ENCODE measurements at regions not wholly inside any gene's neighbourhood (a gene's known extent, or its start where the extent isn't known, plus 50 kb on each side); places are given as distances from the start of the nearest gene placed in this dataset.

DNA sequence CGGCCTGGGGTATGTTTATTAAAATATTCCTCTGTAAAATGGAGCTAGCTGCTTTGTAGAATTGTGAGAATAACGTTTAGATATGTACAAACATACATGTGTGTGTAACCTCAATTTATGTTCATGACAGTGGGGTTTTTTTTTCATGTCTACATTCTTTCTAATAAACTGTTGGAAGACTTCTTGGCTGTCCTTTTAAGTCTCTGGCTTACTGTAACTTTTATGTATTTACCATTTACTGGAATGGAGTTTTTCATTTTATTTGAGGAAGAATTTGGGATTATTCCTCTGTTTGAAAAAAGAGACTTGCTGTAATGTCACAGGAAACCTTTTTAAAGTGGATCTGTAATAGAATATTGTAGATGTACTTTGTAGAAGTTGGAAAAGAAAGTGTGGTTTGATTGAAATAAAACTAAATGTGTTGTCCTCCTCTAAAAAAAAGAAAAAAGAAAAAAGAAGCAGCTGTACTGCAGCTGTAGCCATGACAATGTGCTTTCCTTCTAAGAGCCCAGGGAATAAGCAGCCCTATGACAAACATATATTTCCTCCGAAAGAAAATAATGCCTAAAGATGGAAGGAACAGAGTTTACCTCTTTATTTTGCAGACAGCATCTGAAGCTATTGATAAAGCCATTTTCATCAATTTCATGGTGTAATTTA is 71.2 kb upstream of the FREM1 start:
- intact Hi-C loops (cut with DNase I) = no loop called here
- DNase-seq = no peak

DNA sequence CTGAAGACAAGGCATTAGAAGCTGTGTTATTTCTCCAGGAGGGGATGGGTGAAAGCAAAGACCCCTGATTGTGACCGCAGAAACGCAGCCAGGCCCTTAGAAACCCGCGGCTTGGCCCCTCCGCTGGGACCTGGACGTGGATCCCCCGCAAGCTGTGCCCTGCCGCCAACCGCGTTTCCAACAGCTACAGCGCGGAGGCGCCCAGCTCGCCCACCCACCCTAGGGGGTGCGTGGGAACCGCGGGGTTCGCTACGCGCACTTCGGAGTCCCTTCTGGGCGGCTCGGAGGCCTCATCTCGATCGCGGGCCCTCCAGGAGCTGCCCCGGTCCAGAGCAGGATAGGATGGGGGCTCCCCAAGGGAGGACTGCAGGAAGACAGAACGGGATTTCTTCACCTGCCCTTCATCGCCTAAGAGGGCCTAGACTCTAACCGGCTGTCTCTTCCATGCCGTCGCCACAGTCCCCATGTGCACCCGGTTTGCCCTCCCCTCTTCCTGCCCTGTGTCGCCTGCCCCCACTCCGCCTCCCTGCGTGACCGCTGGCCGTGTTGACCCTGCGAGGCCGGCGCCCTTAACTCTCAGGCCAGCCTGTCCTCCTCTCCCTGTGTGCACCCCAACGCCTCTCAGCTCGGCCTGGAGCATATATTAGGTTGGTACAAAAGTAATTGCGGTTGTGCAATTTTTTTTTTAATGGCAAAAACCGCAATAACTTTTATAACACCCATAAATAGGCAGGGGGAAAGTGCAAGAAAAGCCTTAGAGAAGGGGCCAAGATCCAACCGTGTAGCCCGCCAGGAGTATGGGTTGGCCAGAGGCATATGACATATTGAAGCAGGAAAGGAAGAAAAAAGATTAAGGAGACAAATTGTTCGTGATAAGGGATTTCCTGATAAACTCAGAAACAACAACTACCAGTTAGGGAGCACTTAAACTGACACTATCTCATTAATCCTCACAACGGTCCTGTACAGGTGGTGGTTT is 68.1 kb upstream of the FREM1 start:
- intact Hi-C loops (cut with DNase I) = no loop called here
- DNase-seq = no peak

DNA sequence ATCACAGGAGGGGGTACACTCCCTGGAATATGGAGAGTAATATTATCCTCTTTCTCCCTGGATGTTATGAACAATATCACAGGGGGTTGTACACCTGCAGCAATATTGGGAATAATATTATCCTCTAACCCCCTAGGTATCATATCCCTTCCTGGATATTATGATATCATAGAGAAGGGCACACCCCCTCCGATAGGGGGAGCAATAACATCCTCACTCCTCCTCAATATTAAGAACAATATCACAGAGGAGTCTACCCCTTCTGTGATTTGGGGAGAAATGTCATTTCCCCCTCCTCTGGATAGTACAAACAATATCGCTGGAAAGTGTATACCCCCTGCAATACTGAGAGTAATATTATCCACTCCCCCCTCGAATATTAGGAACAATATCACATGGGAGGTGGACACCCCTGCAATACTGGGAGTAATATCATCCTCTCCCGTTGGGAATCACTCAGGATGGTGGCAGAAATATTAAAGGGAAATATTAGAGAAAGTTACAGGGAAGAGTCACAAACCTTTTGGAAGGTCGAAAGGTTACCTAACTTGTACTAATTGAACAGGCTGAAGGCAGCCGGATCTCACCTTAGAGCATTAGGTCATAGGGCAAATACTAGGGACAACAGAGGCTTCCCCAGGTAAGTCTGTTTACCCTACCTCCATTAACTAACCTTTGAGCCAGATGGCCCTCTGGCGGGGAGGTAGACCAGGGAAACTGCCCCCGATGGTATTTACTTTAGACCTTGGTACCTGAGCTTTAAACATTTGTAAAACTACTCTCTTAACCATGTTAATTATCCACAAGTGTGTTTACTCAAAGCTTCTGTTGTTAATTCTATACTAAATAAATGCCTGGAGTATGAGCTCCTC is 57.5 kb upstream of the FREM1 start:
- DNase-seq = no peak
- intact Hi-C loops (cut with DNase I) = no loop called here

DNA sequence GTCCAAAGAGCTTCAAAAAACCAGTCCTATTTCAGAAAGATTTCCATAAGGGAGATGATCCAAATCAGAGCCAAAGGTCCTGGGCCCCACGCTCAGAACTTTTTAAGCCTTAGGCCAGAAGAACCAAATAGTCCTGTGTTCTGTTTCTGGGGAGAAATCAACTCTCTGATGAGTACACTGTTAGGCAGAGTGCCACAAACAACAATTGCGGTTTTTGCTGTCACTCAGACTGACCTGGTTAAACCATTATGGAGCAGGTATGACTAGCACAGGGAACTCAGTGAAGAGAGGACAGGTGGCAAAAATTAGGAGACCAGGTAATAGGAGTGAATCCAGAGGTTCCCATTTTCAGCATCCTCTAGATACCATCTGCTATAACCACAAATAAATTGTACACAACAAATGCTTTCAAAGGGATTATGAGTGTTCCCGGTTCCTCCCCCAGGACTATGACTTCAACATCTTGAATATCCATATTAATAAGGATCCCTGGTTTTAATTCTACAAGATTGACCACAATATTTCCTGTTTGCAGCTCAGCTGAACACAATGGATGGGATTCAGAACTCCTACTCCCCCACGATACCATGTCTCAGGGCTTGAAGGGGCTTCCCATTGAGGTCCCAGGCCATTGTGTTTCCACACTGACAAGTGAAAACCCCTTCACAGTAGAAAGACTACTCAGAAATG is 52.1 kb upstream of the FREM1 start:
- intact Hi-C loops (cut with DNase I) = no loop called here
- DNase-seq = no peak

DNA sequence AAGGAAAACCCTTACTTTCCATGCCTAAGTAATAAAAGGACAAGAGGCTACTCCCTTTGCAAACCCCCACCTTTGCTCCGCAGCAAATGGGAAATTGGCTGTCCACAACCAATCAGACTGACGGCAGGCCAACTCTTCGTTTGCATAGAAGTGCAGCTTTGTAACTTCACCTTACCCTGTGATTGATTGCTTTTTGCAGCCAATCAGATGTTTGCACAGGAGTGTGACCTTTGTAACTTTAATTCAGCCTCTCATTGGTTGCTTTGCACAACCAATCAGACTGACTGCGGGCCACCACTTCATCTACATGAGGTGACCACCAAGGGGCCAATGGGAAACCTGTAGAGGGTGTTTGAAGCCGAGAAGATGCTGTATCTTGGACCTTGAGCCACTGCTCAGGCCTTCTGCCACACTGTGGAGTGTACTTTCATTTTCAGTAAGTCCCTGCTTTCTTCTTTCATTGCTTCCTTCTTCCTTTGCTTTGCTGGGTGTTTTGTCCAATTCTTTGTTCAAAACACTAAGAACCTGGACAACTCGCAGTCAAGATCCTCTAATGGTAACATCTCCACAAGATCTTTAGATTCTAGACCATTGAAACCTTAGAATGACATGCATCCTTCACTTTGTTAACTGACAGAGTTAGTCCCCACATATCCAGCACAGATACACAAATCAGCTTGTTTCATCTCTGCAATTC is 51.3 kb upstream of the FREM1 start:
- no peak for DNase-seq
- intact Hi-C loops (cut with DNase I) = no loop called here

DNA sequence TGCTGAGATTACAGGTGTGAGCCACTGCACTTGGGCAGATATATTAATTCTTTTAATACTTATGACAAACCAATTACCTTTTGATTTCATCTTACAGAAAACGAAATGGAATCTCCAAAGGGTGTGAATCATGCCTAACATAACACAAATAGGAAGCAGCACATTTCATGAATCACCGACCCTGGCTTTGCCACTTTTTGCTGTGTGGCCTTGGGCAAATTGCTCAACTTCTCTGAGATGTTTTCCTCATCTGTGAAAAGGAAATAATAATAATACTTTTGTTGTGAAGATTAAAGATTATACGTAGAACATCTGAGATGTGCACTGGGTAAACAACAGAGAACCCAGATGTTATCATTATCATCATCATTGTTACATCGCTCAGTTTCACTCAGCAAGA is 50.7 kb upstream of the FREM1 start:
- intact Hi-C loops (cut with DNase I) = no loop called here
- DNase-seq = no peak
